ENCODE measurements at regions not wholly inside any gene's neighbourhood (a gene's known extent, or its start where the extent isn't known, plus 50 kb on each side); places are given as distances from the start of the nearest gene placed in this dataset.

DNA sequence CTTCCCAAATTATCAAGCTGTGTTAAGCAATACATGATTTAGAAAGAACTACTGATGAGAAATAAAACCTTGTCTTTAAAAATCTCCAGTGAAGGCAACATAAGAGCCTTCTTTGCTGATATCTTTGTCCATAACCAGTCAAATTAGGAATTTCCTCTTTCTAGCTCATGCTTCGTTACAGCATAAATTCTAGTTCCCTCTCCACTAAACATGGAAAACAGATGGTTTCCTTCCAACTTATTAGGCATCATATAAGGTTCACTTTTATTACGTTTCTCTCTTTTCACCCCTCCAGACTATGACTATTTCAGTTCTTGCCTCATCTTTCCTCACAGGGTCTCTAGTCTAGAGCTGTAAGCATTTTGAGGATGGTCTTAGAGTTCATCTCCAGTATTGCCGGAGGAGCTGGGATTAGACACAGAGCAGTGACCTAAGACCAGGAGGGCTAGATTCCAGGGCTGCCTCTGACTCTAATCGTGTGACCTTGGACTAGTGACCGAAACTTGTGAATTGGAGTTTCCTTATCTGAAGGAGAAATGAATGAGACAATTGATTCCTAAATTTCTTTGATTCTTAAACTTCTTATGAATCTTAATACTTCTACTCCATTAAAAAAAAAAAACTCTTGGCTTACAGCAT is 195.5 kb upstream of the APCDD1 start:
- H3K36me3 ChIP-seq (ENCODE audit: low read depth): no peaks in the 10 kb centered on the region
- TF ChIP-seq, protein P1, sequence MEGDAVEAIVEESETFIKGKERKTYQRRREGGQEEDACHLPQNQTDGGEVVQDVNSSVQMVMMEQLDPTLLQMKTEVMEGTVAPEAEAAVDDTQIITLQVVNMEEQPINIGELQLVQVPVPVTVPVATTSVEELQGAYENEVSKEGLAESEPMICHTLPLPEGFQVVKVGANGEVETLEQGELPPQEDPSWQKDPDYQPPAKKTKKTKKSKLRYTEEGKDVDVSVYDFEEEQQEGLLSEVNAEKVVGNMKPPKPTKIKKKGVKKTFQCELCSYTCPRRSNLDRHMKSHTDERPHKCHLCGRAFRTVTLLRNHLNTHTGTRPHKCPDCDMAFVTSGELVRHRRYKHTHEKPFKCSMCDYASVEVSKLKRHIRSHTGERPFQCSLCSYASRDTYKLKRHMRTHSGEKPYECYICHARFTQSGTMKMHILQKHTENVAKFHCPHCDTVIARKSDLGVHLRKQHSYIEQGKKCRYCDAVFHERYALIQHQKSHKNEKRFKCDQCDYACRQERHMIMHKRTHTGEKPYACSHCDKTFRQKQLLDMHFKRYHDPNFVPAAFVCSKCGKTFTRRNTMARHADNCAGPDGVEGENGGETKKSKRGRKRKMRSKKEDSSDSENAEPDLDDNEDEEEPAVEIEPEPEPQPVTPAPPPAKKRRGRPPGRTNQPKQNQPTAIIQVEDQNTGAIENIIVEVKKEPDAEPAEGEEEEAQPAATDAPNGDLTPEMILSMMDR (IDR thresholded peaks at IDR 0.05; ENCODE audit: poor library complexity, severe bottlenecking): no peak
- no peak overlapping the region for H3K27ac ChIP-seq (ENCODE audit: poor library complexity, severe bottlenecking)
- H3K4me3 ChIP-seq (ENCODE audit: severe bottlenecking): no peak overlapping the region
- no peak for ATAC-seq (ENCODE audit: low read depth)
- H3K4me1 ChIP-seq (ENCODE audit: insufficient read depth, poor library complexity, severe bottlenecking): peaks cover 6% of the 10 kb centered on the region
- DNase-seq (ENCODE audit: low spot score): no peak
- H3K9me3 ChIP-seq (ENCODE audit: severe bottlenecking): no peaks in the 10 kb centered on the region
- H3K27me3 ChIP-seq (ENCODE audit: insufficient read depth, poor library complexity, severe bottlenecking): no peaks in the 10 kb centered on the region

DNA sequence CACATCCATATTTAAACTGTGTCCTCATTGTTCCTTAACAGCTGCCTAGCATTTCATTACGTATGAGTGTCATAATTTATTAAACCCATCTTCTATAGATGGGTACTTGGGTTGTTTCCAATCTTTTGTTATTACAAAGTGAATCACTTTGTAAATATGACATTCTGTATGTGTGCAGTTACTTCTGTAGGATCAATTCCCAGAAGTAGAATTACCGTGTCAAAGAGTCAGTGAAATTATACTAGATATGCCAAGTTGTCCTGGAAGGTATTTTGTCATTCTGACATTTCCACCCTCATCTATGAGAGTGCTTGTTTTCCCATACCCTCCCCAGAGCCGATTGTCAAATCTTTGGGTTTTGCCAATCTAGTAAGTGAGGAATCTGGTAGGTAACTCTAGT is 194.5 kb upstream of the APCDD1 start:
- H3K9me3 ChIP-seq (ENCODE audit: severe bottlenecking): no peaks in the 10 kb centered on the region
- ATAC-seq (ENCODE audit: low read depth) (peak; percentile 50), DNase-seq (ENCODE audit: low spot score) (no peak)
- H3K27me3 ChIP-seq (ENCODE audit: insufficient read depth, poor library complexity, severe bottlenecking): no peaks in the 10 kb centered on the region
- TF ChIP-seq, protein P1 (IDR thresholded peaks at IDR 0.05; ENCODE audit: poor library complexity, severe bottlenecking): no peak
- no peak overlapping the region for H3K4me3 ChIP-seq (ENCODE audit: severe bottlenecking)
- H3K36me3 ChIP-seq (ENCODE audit: low read depth): no peaks in the 10 kb centered on the region
- peaks cover 6% of the 10 kb centered on the region for H3K4me1 ChIP-seq (ENCODE audit: insufficient read depth, poor library complexity, severe bottlenecking)
- H3K27ac ChIP-seq (ENCODE audit: poor library complexity, severe bottlenecking): no peak overlapping the region

GRCh38 chr18:10261344-10262276 is 192.8 kb upstream of the APCDD1 start:
- Histone ChIP-seq H3K9me3 (ENCODE audit: severe bottlenecking) (no peaks in the 10 kb centered on the region), H3K4me1 (ENCODE audit: insufficient read depth, poor library complexity, severe bottlenecking) (peaks cover 6% of the 10 kb centered on the region), H3K4me3 (ENCODE audit: severe bottlenecking) (no peak overlapping the region), H3K27ac (ENCODE audit: poor library complexity, severe bottlenecking) (no peak overlapping the region), H3K27me3 (ENCODE audit: insufficient read depth, poor library complexity, severe bottlenecking) (no peaks in the 10 kb centered on the region), H3K36me3 (ENCODE audit: low read depth) (no peaks in the 10 kb centered on the region)
- ATAC-seq (ENCODE audit: low read depth): no peak
- DNase-seq (ENCODE audit: low spot score): no peak
- TF ChIP-seq, protein P1 (IDR thresholded peaks at IDR 0.05; ENCODE audit: poor library complexity, severe bottlenecking): no peak

DNA sequence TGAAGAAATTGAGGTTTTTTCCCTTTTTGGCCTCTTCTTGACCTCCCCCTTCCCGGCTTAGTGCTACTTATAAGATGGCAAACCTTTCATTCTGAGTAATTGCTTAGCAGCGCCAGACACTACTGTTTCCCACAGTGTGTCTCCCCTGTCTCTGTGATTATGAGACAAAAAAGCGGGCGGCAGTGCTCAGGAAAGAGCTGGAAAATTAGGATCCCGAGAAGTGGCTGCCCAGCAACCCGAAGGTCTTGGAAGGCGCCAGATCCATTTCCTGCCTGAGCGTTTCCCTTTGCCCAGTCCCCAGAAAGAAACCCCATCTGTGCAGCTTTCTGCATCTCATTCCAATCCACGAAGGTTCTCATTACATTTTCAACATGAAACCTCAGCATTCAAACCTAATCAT is 191.9 kb upstream of the APCDD1 start:
- peaks cover 6% of the 10 kb centered on the region for H3K4me1 ChIP-seq (ENCODE audit: insufficient read depth, poor library complexity, severe bottlenecking)
- no peak for DNase-seq (ENCODE audit: low spot score)
- H3K9me3 ChIP-seq (ENCODE audit: severe bottlenecking): no peaks in the 10 kb centered on the region
- H3K4me3 ChIP-seq (ENCODE audit: severe bottlenecking): no peak overlapping the region
- H3K36me3 ChIP-seq (ENCODE audit: low read depth): no peaks in the 10 kb centered on the region
- TF ChIP-seq, protein P1 (IDR thresholded peaks at IDR 0.05; ENCODE audit: poor library complexity, severe bottlenecking): no peak
- no peaks in the 10 kb centered on the region for H3K27me3 ChIP-seq (ENCODE audit: insufficient read depth, poor library complexity, severe bottlenecking)
- no peak for ATAC-seq (ENCODE audit: low read depth)
- no peak overlapping the region for H3K27ac ChIP-seq (ENCODE audit: poor library complexity, severe bottlenecking)

All from RWPE2 (cell line).